ENCODE measurements at regions not wholly inside any gene's neighbourhood (a gene's known extent, or its start where the extent isn't known, plus 50 kb on each side); places are given as distances from the start of the nearest gene placed in this dataset.

DNA sequence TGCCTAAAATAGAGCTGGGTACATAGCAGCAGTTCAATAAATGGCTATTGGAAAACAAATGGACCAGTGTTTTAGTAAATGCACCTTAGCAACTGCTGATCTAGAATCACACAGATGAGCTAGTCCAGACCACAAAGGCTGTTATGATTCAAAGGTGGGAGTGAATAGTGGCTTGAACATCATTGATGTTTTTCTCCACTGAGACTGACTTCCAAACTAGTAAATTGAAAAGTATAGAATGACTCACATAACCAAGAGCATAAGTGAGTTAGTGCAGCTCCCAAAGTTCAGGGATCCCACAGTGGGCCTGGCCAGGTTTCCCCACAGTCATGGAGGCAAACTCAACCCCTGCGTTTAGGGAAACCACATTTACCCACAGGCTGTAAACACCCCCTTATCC, 106.7 kb upstream of the YPEL5 start:
- TF ChIP-seq, protein P1, sequence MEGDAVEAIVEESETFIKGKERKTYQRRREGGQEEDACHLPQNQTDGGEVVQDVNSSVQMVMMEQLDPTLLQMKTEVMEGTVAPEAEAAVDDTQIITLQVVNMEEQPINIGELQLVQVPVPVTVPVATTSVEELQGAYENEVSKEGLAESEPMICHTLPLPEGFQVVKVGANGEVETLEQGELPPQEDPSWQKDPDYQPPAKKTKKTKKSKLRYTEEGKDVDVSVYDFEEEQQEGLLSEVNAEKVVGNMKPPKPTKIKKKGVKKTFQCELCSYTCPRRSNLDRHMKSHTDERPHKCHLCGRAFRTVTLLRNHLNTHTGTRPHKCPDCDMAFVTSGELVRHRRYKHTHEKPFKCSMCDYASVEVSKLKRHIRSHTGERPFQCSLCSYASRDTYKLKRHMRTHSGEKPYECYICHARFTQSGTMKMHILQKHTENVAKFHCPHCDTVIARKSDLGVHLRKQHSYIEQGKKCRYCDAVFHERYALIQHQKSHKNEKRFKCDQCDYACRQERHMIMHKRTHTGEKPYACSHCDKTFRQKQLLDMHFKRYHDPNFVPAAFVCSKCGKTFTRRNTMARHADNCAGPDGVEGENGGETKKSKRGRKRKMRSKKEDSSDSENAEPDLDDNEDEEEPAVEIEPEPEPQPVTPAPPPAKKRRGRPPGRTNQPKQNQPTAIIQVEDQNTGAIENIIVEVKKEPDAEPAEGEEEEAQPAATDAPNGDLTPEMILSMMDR (IDR thresholded peaks at IDR 0.05; ENCODE audit: low read depth, low read length): no peak
- TF ChIP-seq POLR2A (IDR thresholded peaks at IDR 0.05; ENCODE audit: extremely low read depth, insufficient read length) (no peak), MYC (IDR thresholded peaks at IDR 0.05; ENCODE audit: low read depth, low read length) (no peak)
